Central memory CD8-positive, alpha-beta T cell (primary cell): ENCODE measurements at regions not wholly inside any gene's neighbourhood (a gene's known extent, or its start where the extent isn't known, plus 50 kb on each side); places are given as distances from the start of the nearest gene placed in this dataset.

Experiments
- ATAC-seq: fragments of 150-1000 bp; cut with Tn5 transposase; replicated peaks from 2 replicates; pipeline ENCODE4 v1.10.0; 2022; ENCODE audit warnings: mild to moderate bottlenecking, moderate FRiP score, moderate number of reproducible peaks; ENCODE audit not compliant: poor library complexity, severe bottlenecking; ENCODE audit errors: extremely low read depth
- DNase-seq, 2 donors: peaks; one replicate each; pipeline ENCODE4 v3.0.0; 2021; ENCODE audit warnings: low spot score in 2 of 2
- H3K27ac Mint-ChIP-seq: one replicate; pipeline ENCODE4 v1.8.0; 2022; ENCODE audit warnings: low read depth, mild to moderate bottlenecking, moderate library complexity, mixed read lengths
- H3K27me3 Mint-ChIP-seq: one replicate; pipeline ENCODE4 v1.8.0; 2022; ENCODE audit warnings: mixed read lengths
- H3K36me3 Mint-ChIP-seq: one replicate; pipeline ENCODE4 v1.8.0; 2022; ENCODE audit warnings: mild to moderate bottlenecking, moderate library complexity, mixed read lengths; ENCODE audit not compliant: insufficient read depth
- H3K4me1 Mint-ChIP-seq: one replicate; pipeline ENCODE4 v1.8.0; 2022; ENCODE audit warnings: mixed read lengths
- H3K4me3 Mint-ChIP-seq: one replicate; pipeline ENCODE4 v1.8.0; 2022; ENCODE audit warnings: mild to moderate bottlenecking, moderate library complexity, mixed read lengths
- H3K9me3 Mint-ChIP-seq: one replicate; pipeline ENCODE4 v1.8.0; 2022; ENCODE audit warnings: mixed read lengths

- Mint-ChIP-seq H3K27me3 (peaks cover 28% of the 10 kb centered on the region), H3K4me3 (no peak overlapping the region), H3K36me3 (no peaks in the 10 kb centered on the region), H3K9me3 (peaks cover 4% of the 10 kb centered on the region), H3K4me1 (no peaks in the 10 kb centered on the region), H3K27ac (no peak overlapping the region)
- DNase-seq (no peak), ATAC-seq (no peak)
These were observed 225.7 kb downstream of the NUAK1 start for GRCh38 chr12:105912882-105913678.

GRCh38 chr12:105915997-105916759 is 222.6 kb downstream of the NUAK1 start:
- peaks cover 28% of the 10 kb centered on the region for H3K27me3 Mint-ChIP-seq
- DNase-seq (no peak), ATAC-seq (no peak)
- H3K4me1 Mint-ChIP-seq: no peaks in the 10 kb centered on the region
- H3K9me3 Mint-ChIP-seq: peaks cover 4% of the 10 kb centered on the region
- H3K4me3 Mint-ChIP-seq: no peak overlapping the region
- H3K36me3 Mint-ChIP-seq: no peaks in the 10 kb centered on the region
- no peak overlapping the region for H3K27ac Mint-ChIP-seq

GRCh38 chr12:105916760-105917039 is 222.1 kb downstream of the NUAK1 start:
- no peak overlapping the region for H3K4me3 Mint-ChIP-seq
- H3K4me1 Mint-ChIP-seq: no peaks in the 10 kb centered on the region
- no peaks in the 10 kb centered on the region for H3K36me3 Mint-ChIP-seq
- H3K27ac Mint-ChIP-seq: no peak overlapping the region
- DNase-seq: no peak
- no peak for ATAC-seq
- peaks cover 28% of the 10 kb centered on the region for H3K27me3 Mint-ChIP-seq
- peaks cover 4% of the 10 kb centered on the region for H3K9me3 Mint-ChIP-seq

GRCh38 chr12:105920161-105920684 is 218.5 kb downstream of the NUAK1 start:
- H3K4me1 Mint-ChIP-seq: no peaks in the 10 kb centered on the region
- no peak overlapping the region for H3K27ac Mint-ChIP-seq
- DNase-seq (no peak), ATAC-seq (no peak)
- H3K36me3 Mint-ChIP-seq: no peaks in the 10 kb centered on the region
- H3K4me3 Mint-ChIP-seq: no peak overlapping the region
- no peaks in the 10 kb centered on the region for H3K9me3 Mint-ChIP-seq
- H3K27me3 Mint-ChIP-seq: peaks cover 22% of the 10 kb centered on the region

DNA sequence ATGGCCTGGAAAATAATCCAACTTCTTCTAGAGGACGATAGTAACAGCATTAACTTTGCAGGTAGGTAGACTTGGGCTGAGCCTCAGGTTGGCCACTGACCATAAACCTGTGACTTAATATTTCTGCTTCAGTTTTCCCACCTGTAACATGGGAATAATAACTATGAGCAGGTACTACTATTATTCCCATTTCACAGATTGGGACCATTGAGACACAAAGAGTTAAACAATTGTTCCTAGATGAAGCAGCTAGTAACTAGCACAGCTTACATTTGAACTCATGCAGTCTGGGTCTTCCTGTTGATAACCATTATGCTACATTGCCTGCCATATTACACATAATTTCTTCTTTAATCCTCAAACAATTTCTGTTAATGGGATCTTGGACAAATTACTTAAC is 217.7 kb downstream of the NUAK1 start:
- H3K9me3 Mint-ChIP-seq: no peaks in the 10 kb centered on the region
- H3K4me1 Mint-ChIP-seq: no peaks in the 10 kb centered on the region
- ATAC-seq (no peak), DNase-seq (no peak)
- no peak overlapping the region for H3K27ac Mint-ChIP-seq
- H3K27me3 Mint-ChIP-seq: peaks cover 15% of the 10 kb centered on the region
- H3K4me3 Mint-ChIP-seq: no peak overlapping the region
- no peaks in the 10 kb centered on the region for H3K36me3 Mint-ChIP-seq

DNA sequence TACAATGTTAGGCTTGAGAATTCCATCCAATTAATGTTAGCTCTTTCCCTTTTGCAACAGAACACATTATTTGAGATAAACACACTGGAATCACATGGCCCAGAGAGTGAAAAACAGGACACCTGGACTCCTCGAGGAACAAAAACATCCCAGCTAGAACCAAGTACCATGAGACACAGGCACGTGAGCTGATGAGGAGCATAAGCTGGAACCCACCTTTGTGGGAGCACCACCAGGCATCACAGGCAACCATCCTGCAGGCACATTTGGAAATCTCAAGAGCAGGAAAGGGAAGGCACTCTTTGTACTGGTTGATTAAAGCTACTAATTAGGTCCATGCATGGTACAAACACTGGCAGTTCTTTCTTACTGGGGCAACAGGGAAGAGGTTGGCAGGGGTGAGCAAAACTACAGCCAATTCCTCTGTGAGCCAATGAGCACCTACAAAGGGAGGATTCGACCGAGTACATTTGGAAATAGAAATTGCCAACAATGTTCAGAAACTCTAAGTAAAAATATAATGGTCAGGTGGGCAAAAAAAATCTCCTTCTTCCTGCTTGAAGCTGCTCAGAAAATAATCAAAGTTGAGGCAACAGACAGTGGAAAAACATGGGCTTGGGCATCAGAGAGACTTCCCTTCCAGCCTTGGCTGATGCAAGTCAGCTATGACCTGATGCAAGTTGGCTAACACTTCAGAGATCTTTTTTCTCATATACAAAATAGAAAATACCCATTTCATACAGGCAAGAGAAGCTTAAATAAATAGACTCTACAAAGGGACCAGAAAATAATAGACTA is 216.7 kb downstream of the NUAK1 start:
- no peaks in the 10 kb centered on the region for H3K4me1 Mint-ChIP-seq
- ATAC-seq: no peak

DNA sequence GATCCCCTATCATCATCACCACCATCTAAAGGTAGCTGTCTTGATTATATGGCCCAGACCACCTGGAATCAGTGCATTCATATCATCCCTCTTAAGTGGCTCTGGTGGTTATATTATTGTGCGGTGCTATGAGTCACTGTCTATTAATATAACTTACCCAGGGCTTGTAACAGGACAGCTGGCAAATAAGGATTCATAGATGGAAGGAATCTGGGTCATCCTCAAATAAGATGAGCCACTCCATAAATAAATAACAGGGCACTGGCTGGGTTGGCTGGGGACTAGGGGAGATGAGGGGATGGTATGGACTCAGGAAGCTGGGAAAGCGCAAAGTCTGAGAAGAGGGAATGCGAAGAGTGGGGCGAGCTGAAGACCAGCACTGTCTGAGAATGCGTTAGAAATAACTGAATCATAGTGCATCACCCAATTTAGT is 216.1 kb downstream of the NUAK1 start:
- no peak overlapping the region for H3K4me3 Mint-ChIP-seq

More for the DNA sequence above, 216.7 kb downstream of the NUAK1 start:
- no peak overlapping the region for H3K4me3 Mint-ChIP-seq
- no peak for DNase-seq
- no peaks in the 10 kb centered on the region for H3K9me3 Mint-ChIP-seq
- peaks cover 21% of the 10 kb centered on the region for H3K27me3 Mint-ChIP-seq
- H3K36me3 Mint-ChIP-seq: no peaks in the 10 kb centered on the region
- H3K27ac Mint-ChIP-seq: no peak overlapping the region

DNA sequence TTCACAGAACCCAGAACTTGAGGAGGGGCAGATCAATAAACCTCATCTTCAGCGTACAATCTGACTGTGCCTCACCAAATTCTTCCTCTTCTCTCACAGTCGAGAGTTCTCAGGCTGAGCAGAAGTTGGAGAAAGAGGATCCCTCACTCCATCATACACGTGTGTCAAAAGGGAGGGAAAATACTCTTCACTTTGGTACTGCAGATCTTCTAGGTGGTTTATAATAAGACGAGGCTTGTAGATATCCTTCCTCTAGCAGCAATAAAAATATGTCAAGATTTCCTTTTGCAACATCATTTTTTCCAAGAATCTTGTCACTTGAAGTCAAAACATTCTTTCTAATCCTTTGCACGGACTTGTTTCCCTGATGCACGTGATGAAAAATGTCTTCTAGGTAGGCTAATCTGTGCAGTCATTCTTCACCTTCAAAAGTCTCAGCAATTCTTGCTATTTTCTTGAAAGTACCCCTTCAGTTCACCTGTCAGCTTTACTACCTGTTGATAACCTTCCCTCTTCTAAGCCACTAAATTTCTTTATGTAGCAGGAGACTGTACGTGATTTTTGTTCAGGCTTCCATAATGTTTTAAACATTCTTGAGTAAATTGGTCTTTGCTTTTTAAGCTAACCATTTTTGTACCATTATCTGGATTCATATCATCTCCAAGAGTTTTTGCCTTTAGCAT is 214.1 kb downstream of the NUAK1 start:
- no peak for ATAC-seq
- H3K4me3 Mint-ChIP-seq: no peak overlapping the region
- no peaks in the 10 kb centered on the region for H3K4me1 Mint-ChIP-seq
- no peak for DNase-seq
- H3K36me3 Mint-ChIP-seq: peaks cover 2% of the 10 kb centered on the region
- H3K9me3 Mint-ChIP-seq: no peaks in the 10 kb centered on the region
- H3K27me3 Mint-ChIP-seq: peaks cover 14% of the 10 kb centered on the region
- no peak overlapping the region for H3K27ac Mint-ChIP-seq

More for the DNA sequence above, 216.1 kb downstream of the NUAK1 start:
- H3K27me3 Mint-ChIP-seq: peaks cover 18% of the 10 kb centered on the region
- ATAC-seq (no peak), DNase-seq (no peak)
- H3K27ac Mint-ChIP-seq: no peak overlapping the region
- no peaks in the 10 kb centered on the region for H3K9me3 Mint-ChIP-seq
- H3K36me3 Mint-ChIP-seq: no peaks in the 10 kb centered on the region
- H3K4me1 Mint-ChIP-seq: no peaks in the 10 kb centered on the region

GRCh38 chr12:105927564-105927963 is 211.2 kb downstream of the NUAK1 start:
- Mint-ChIP-seq H3K27ac (no peak overlapping the region), H3K4me3 (no peak overlapping the region), H3K27me3 (peaks cover 14% of the 10 kb centered on the region), H3K4me1 (no peaks in the 10 kb centered on the region), H3K9me3 (no peaks in the 10 kb centered on the region), H3K36me3 (peaks cover 3% of the 10 kb centered on the region)
- DNase-seq (no peak), ATAC-seq (no peak)

DNA sequence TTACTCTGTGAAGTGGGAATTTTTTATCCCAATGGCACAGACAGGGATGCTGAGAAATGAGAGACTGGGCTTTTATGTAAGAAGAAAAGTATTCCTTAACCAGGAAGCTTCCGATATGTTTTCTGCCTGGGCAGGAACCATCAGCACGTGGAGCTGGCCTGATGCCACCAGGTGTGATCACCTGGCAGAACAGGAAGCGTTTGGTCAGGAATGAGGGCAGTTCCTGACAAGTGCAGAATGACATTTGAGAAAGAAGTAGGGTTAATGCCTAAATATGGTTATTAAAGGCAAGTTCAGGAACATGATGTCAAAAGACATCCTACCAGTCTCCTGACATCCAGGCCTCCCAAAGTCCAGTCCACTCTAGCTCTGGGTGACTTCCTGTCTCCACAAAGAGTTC is 210.3 kb downstream of the NUAK1 start:
- Mint-ChIP-seq H3K4me1 (no peaks in the 10 kb centered on the region), H3K9me3 (no peaks in the 10 kb centered on the region), H3K27ac (no peak overlapping the region), H3K36me3 (peaks cover 3% of the 10 kb centered on the region), H3K27me3 (peaks cover 14% of the 10 kb centered on the region), H3K4me3 (no peak overlapping the region)
- ATAC-seq (no peak), DNase-seq (no peak)

- H3K27me3 Mint-ChIP-seq: peaks cover 17% of the 10 kb centered on the region
- DNase-seq: no peak
- no peak overlapping the region for H3K4me3 Mint-ChIP-seq
- peaks cover 3% of the 10 kb centered on the region for H3K36me3 Mint-ChIP-seq
- no peak for ATAC-seq
- H3K4me1 Mint-ChIP-seq: no peaks in the 10 kb centered on the region
- no peak overlapping the region for H3K27ac Mint-ChIP-seq
- H3K9me3 Mint-ChIP-seq: no peaks in the 10 kb centered on the region
These were observed 209.6 kb downstream of the NUAK1 start for GRCh38 chr12:105929192-105929591.
